Transverse colon (tissue), 4 donors: ENCODE measurements at regions not wholly inside any gene's neighbourhood (a gene's known extent, or its start where the extent isn't known, plus 50 kb on each side); places are given as distances from the start of the nearest gene placed in this dataset.

Experiments used
- DNase-seq: peaks from one replicate; pipeline ENCODE4 v3.0.0-alpha.2; 2019
- H3K27ac ChIP-seq, 4 donors: fragments of 200-600 bp; sonication (generic); 2 replicates each; pipeline ENCODE4 v1.5.1; 2016 to 2018; ENCODE audit warnings: inconsistent platforms in 4 of 4
- H3K27me3 ChIP-seq: fragments of 200-600 bp; sonication (generic); 2 replicates; pipeline ENCODE4 v1.5.1; 2017; ENCODE audit warnings: inconsistent platforms
- H3K36me3 ChIP-seq, 4 donors: fragments of 200-600 bp; sonication (generic); 2 replicates each; pipeline ENCODE4 v1.5.1; 2017 to 2019; ENCODE audit warnings: inconsistent platforms in 4 of 4
- H3K4me1 ChIP-seq, 4 donors: fragments of 200-600 bp; sonication (generic); 2 replicates each; pipeline ENCODE4 v1.5.1; 2017 to 2020; ENCODE audit warnings: inconsistent platforms in 4 of 4
- H3K4me3 ChIP-seq, 4 donors: fragments of 200-600 bp; sonication (generic); 1 replicate in 1 of 4; 2 replicates in 3 of 4; pipeline versions ENCODE4 v1.5.1 to v1.6.1; 2017 to 2019; ENCODE audit warnings: inconsistent platforms in 4 of 4
- H3K9me3 ChIP-seq, 2 donors: fragments of 200-600 bp; sonication (generic); 2 replicates each; pipeline ENCODE4 v1.5.1; 2017 to 2019; ENCODE audit warnings: inconsistent platforms in 2 of 2
- CTCF ChIP-seq, 5 experiments: fragments of 200-600 bp in 3 of 5; fragments of 450-650 bp in 2 of 5; sonication (generic) in 3 of 5; IDR thresholded peaks; 1 replicate in 2 of 5; 2 replicates in 3 of 5; pipeline ENCODE4 v1.5.1; 2016 to 2017; ENCODE audit warnings: antibody characterized with exemption in 5 of 5, inconsistent platforms in 3 of 5, mild to moderate bottlenecking in 2 of 5, moderate library complexity in 1 of 5
- EP300 ChIP-seq: sonication (generic); formaldehyde crosslinking; IDR thresholded peaks from one replicate; pipeline ENCODE4 v1.6.1; 2017; ENCODE audit warnings: antibody characterized with exemption, low read depth
- POLR2A ChIP-seq: fragments of 450-650 bp; IDR thresholded peaks from one replicate; pipeline ENCODE4 v1.6.1; 2016; ENCODE audit warnings: antibody characterized with exemption, mild to moderate bottlenecking, moderate library complexity
- POLR2AphosphoS5 ChIP-seq, 3 donors: sonication (generic); formaldehyde crosslinking; IDR thresholded peaks; one replicate each; pipeline ENCODE4 v1.6.1; 2016; ENCODE audit warnings: antibody characterized with exemption in 3 of 3
- WGBS, 2 donors: methylation state at CpG; one replicate each; pipeline ENCODE4 v1.1.5; 2018; ENCODE audit warnings: low coverage in 1 of 2; 5-methylcytosine and 5-hydroxymethylcytosine counted together
- in situ Hi-C, 4 donors: fragments of 200-750 bp; cut with MboI; loops; one replicate each; pipeline versions ENCODE4 v1.15.0 to v1.15.1; 2017; ENCODE audit warnings: low sequenced_read_pairs in 3 of 4, low pct_ligation_motif_present in 1 of 4, low pct_unique_long_range_greater_than_20kb in 1 of 4
- intact Hi-C: fragments of 100-400 bp; cut with DNase I; formaldehyde crosslinking; loops from one replicate; pipeline ENCODE4 v1.15.1; 2023; ENCODE audit warnings: low total_unique reads

GRCh38 chr12:58415716-58416115, 474.3 kb downstream of the ATP23 start:
- Histone ChIP-seq H3K36me3 (no peaks in the 10 kb centered on the region), H3K27ac (no peak overlapping the region), H3K27me3 (no peaks in the 10 kb centered on the region), H3K9me3 (no peaks in the 10 kb centered on the region), H3K4me1 (peaks cover 0 to 4% (median 0%) of the 10 kb centered on the region in 4 donors), H3K4me3 (no peak overlapping the region)
- DNase-seq: no peak
- in situ Hi-C loops (no loop called here), intact Hi-C loops (no loop called here)
- TF ChIP-seq POLR2AphosphoS5 (IDR thresholded peaks at IDR 0.05) (no peak), EP300 (no peak)

- Histone ChIP-seq H3K9me3 (no peaks in the 10 kb centered on the region), H3K4me3 (no peak overlapping the region), H3K36me3 (no peaks in the 10 kb centered on the region), H3K27me3 (no peaks in the 10 kb centered on the region), H3K4me1 (peaks cover 0 to 4% (median 0%) of the 10 kb centered on the region in 4 donors), H3K27ac (no peak overlapping the region)
- DNase-seq: no peak
- intact Hi-C loops: no loop called here
- TF ChIP-seq CTCF (IDR thresholded peaks at IDR 0.05): no peak
- no peak for TF ChIP-seq POLR2A
- TF ChIP-seq EP300: no peak
- no peak for TF ChIP-seq POLR2AphosphoS5 (IDR thresholded peaks at IDR 0.05)
- 61 to 70% methylated on average over 2 of the region's 2 CpGs for WGBS, 2 donors
- in situ Hi-C loops: no loop called here
These were observed 474.9 kb downstream of the ATP23 start for GRCh38 chr12:58416236-58416635.

GRCh38 chr12:58419196-58419760, 477.9 kb downstream of the ATP23 start:
- intact Hi-C loops: no loop called here
- no peak for TF ChIP-seq CTCF (IDR thresholded peaks at IDR 0.05)
- no peak for TF ChIP-seq POLR2A
- TF ChIP-seq POLR2AphosphoS5 (IDR thresholded peaks at IDR 0.05): no peak
- no peak for TF ChIP-seq EP300

GRCh38 chr12:58419905-58420304, 478.5 kb downstream of the ATP23 start:
- DNase-seq: no peak
- no peak overlapping the region for H3K4me3 ChIP-seq
- no peaks in the 10 kb centered on the region for H3K27me3 ChIP-seq
- in situ Hi-C loops (no loop called here), intact Hi-C loops (no loop called here)
- 18 to 20% methylated on average over 1 of the region's 1 CpG for WGBS, 2 donors
- TF ChIP-seq POLR2A: no peak
- TF ChIP-seq POLR2AphosphoS5 (IDR thresholded peaks at IDR 0.05): no peak
- TF ChIP-seq CTCF (IDR thresholded peaks at IDR 0.05): no peak
- no peak for TF ChIP-seq EP300
- H3K4me1 ChIP-seq: peaks cover 0 to 4% (median 3%) of the 10 kb centered on the region in 4 donors
- H3K9me3 ChIP-seq: no peaks in the 10 kb centered on the region
- no peaks in the 10 kb centered on the region for H3K36me3 ChIP-seq
- no peak overlapping the region for H3K27ac ChIP-seq

More at GRCh38 chr12:58419196-58419760, 477.9 kb downstream of the ATP23 start:
- in situ Hi-C loops: no loop called here
- H3K9me3 ChIP-seq: no peaks in the 10 kb centered on the region
- H3K4me1 ChIP-seq: no peaks in the 10 kb centered on the region
- WGBS, 2 donors: 84 to 90% methylated on average over 5 to 13 of the region's 13 CpGs
- H3K27ac ChIP-seq: no peak overlapping the region
- no peaks in the 10 kb centered on the region for H3K36me3 ChIP-seq
- no peaks in the 10 kb centered on the region for H3K27me3 ChIP-seq
- no peak for DNase-seq
- H3K4me3 ChIP-seq: no peak overlapping the region

- Histone ChIP-seq H3K27me3 (no peaks in the 10 kb centered on the region), H3K27ac (no peak overlapping the region), H3K4me1 (peaks cover 0 to 10% (median 6%) of the 10 kb centered on the region in 4 donors), H3K9me3 (no peaks in the 10 kb centered on the region), H3K4me3 (no peak overlapping the region), H3K36me3 (no peaks in the 10 kb centered on the region)
- DNase-seq: no peak
- intact Hi-C loops (no loop called here), in situ Hi-C loops (no loop called here)
- no peak for TF ChIP-seq CTCF (IDR thresholded peaks at IDR 0.05)
- TF ChIP-seq POLR2A: no peak
- no peak for TF ChIP-seq POLR2AphosphoS5 (IDR thresholded peaks at IDR 0.05)
- no peak for TF ChIP-seq EP300
- WGBS, 2 donors: 59 to 72% methylated on average over 4 of the region's 4 CpGs
These were observed 479.1 kb downstream of the ATP23 start for GRCh38 chr12:58420503-58420902.
